ENCODE measurements at regions not wholly inside any gene's neighbourhood (a gene's known extent, or its start where the extent isn't known, plus 50 kb on each side); places are given as distances from the start of the nearest gene placed in this dataset.

GRCh38 chr6:28585335-28585734 is 59.7 kb downstream of the GPX5 start:
- no peak overlapping the region for H2BK120ac ChIP-seq (ENCODE audit: low read depth, low read length)
- WGBS, 2 donors (ENCODE audit: extremely low coverage in 2 of 2, insufficient read length in 2 of 2, insufficient replicate concordance in 1 of 2) = no CpG with 5 or more reads among the region's 1 CpG
- H3K79me1 ChIP-seq (ENCODE audit: low read depth, low read length) = no peaks in the 10 kb centered on the region

GRCh38 chr6:28586324-28586723 is 60.6 kb downstream of the GPX5 start:
- Histone ChIP-seq H3K27ac (replicated peaks; ENCODE audit: low read length) (no peak overlapping the region), H3K4me2 (ENCODE audit: insufficient read depth, low read length, poor library complexity, severe bottlenecking) (peak overlapping the region; percentile 93), H4K91ac (ENCODE audit: low read depth, low read length, poor library complexity) (no peak overlapping the region), H3K9ac (ENCODE audit: low read depth, low read length, poor library complexity) (peak overlapping the region; percentile 38), H3K9me3 (replicated peaks in 1 of 2; ENCODE audit: control insufficient read depth in 2 of 2, insufficient read depth in 1 of 2, low read depth in 1 of 2, low read length in 2 of 2) (no peaks in the 10 kb centered on the region), H2BK5ac (ENCODE audit: low read length) (no peak overlapping the region), H3K36me3 (replicated peaks in 1 of 2; ENCODE audit: control insufficient read depth in 2 of 2, insufficient read depth in 2 of 2, low read length in 2 of 2) (no peaks in the 10 kb centered on the region), H2AK5ac (ENCODE audit: low read depth, low read length) (peak overlapping the region; percentile 32), H3K27me3 (ENCODE audit: control insufficient read depth in 3 of 3, insufficient read depth in 3 of 3, low read depth in 1 of 3, low read length in 3 of 3) (peaks cover 0 to 6% (median 0%) of the 10 kb centered on the region in 3 experiments), H3K4ac (ENCODE audit: low read length) (no peak overlapping the region), H3K4me3 (ENCODE audit: low read length in 2 of 2) (peak overlapping the region; percentile 77 to 88), H3K4me1 (ENCODE audit: control insufficient read depth in 2 of 2, insufficient read depth in 1 of 2, low read depth in 1 of 2, low read length in 2 of 2) (peaks cover 10% of the 10 kb centered on the region in 2 donors), H2BK12ac (ENCODE audit: low read length) (no peak overlapping the region), H2AFZ (ENCODE audit: low read length) (peak overlapping the region; percentile 91), H3K18ac (ENCODE audit: low read length) (no peak overlapping the region), H3K23ac (ENCODE audit: low read depth, low read length, poor library complexity) (no peak overlapping the region), H4K8ac (ENCODE audit: low read depth, low read length) (no peak overlapping the region), H3K79me1 (ENCODE audit: low read depth, low read length) (no peaks in the 10 kb centered on the region), H3K14ac (ENCODE audit: low read length) (no peak overlapping the region), H2BK120ac (ENCODE audit: low read depth, low read length) (no peak overlapping the region), H2BK15ac (ENCODE audit: low read length) (no peak overlapping the region)
- no CpG with 5 or more reads among the region's 7 CpGs for WGBS, 2 donors (ENCODE audit: extremely low coverage in 2 of 2, insufficient read length in 2 of 2, insufficient replicate concordance in 1 of 2)
- no peak for DNase-seq (ENCODE audit: low spot score)

More at GRCh38 chr6:28585335-28585734, 59.7 kb downstream of the GPX5 start:
- Histone ChIP-seq H2BK15ac (ENCODE audit: low read length) (no peak overlapping the region), H3K4ac (ENCODE audit: low read length) (no peak overlapping the region), H3K9ac (ENCODE audit: low read depth, low read length, poor library complexity) (no peak overlapping the region), H3K4me1 (ENCODE audit: control insufficient read depth in 2 of 2, insufficient read depth in 1 of 2, low read depth in 1 of 2, low read length in 2 of 2) (peaks cover 10% of the 10 kb centered on the region in 2 donors), H3K23ac (ENCODE audit: low read depth, low read length, poor library complexity) (no peak overlapping the region), H3K27me3 (ENCODE audit: control insufficient read depth in 3 of 3, insufficient read depth in 3 of 3, low read depth in 1 of 3, low read length in 3 of 3) (no peaks in the 10 kb centered on the region), H4K8ac (ENCODE audit: low read depth, low read length) (no peak overlapping the region), H2BK12ac (ENCODE audit: low read length) (no peak overlapping the region), H2BK5ac (ENCODE audit: low read length) (no peak overlapping the region), H4K91ac (ENCODE audit: low read depth, low read length, poor library complexity) (no peak overlapping the region), H3K18ac (ENCODE audit: low read length) (no peak overlapping the region), H3K4me3 (ENCODE audit: low read length in 2 of 2) (no peak overlapping the region), H3K27ac (replicated peaks; ENCODE audit: low read length) (no peak overlapping the region), H3K14ac (ENCODE audit: low read length) (no peak overlapping the region), H3K36me3 (replicated peaks in 1 of 2; ENCODE audit: control insufficient read depth in 2 of 2, insufficient read depth in 2 of 2, low read length in 2 of 2) (no peaks in the 10 kb centered on the region), H3K4me2 (ENCODE audit: insufficient read depth, low read length, poor library complexity, severe bottlenecking) (no peak overlapping the region), H2AK5ac (ENCODE audit: low read depth, low read length) (no peak overlapping the region), H3K9me3 (replicated peaks in 1 of 2; ENCODE audit: control insufficient read depth in 2 of 2, insufficient read depth in 1 of 2, low read depth in 1 of 2, low read length in 2 of 2) (no peaks in the 10 kb centered on the region), H2AFZ (ENCODE audit: low read length) (no peak overlapping the region)
- DNase-seq (ENCODE audit: low spot score) = no peak

GRCh38 chr6:28586962-28587745 is 61.5 kb downstream of the GPX5 start:
- DNase-seq (ENCODE audit: low spot score) = no peak

GRCh38 chr6:28587746-28588075 is 62.0 kb downstream of the GPX5 start:
- peaks cover 10% of the 10 kb centered on the region in 2 donors for H3K4me1 ChIP-seq (ENCODE audit: control insufficient read depth in 2 of 2, insufficient read depth in 1 of 2, low read depth in 1 of 2, low read length in 2 of 2)
- H3K4me2 ChIP-seq (ENCODE audit: insufficient read depth, low read length, poor library complexity, severe bottlenecking) = peak overlapping the region; percentile 54
- H4K8ac ChIP-seq (ENCODE audit: low read depth, low read length) = no peak overlapping the region
- no peak overlapping the region for H4K91ac ChIP-seq (ENCODE audit: low read depth, low read length, poor library complexity)
- H3K27me3 ChIP-seq (ENCODE audit: control insufficient read depth in 3 of 3, insufficient read depth in 3 of 3, low read depth in 1 of 3, low read length in 3 of 3) = peaks cover 0 to 8% (median 0%) of the 10 kb centered on the region in 3 experiments
- H3K23ac ChIP-seq (ENCODE audit: low read depth, low read length, poor library complexity) = no peak overlapping the region
- no peak overlapping the region for H3K18ac ChIP-seq (ENCODE audit: low read length)
- H3K4ac ChIP-seq (ENCODE audit: low read length) = no peak overlapping the region
- H3K14ac ChIP-seq (ENCODE audit: low read length) = no peak overlapping the region
- no peak overlapping the region for H3K9ac ChIP-seq (ENCODE audit: low read depth, low read length, poor library complexity)
- H3K36me3 ChIP-seq (replicated peaks in 1 of 2; ENCODE audit: control insufficient read depth in 2 of 2, insufficient read depth in 2 of 2, low read length in 2 of 2) = no peaks in the 10 kb centered on the region
- no peaks in the 10 kb centered on the region for H3K79me1 ChIP-seq (ENCODE audit: low read depth, low read length)
- H2AFZ ChIP-seq (ENCODE audit: low read length) = peak overlapping the region; percentile 91
- H2AK5ac ChIP-seq (ENCODE audit: low read depth, low read length) = no peak overlapping the region
- peak overlapping the region; percentile 77 to 88 for H3K4me3 ChIP-seq (ENCODE audit: low read length in 2 of 2)
- H2BK12ac ChIP-seq (ENCODE audit: low read length) = no peak overlapping the region
- no peak overlapping the region for H2BK15ac ChIP-seq (ENCODE audit: low read length)
- H2BK120ac ChIP-seq (ENCODE audit: low read depth, low read length) = no peak overlapping the region
- H2BK5ac ChIP-seq (ENCODE audit: low read length) = no peak overlapping the region
- no CpG with 5 or more reads among the region's 8 CpGs for WGBS, 2 donors (ENCODE audit: extremely low coverage in 2 of 2, insufficient read length in 2 of 2, insufficient replicate concordance in 1 of 2)
- no peak for DNase-seq (ENCODE audit: low spot score)
- H3K27ac ChIP-seq (replicated peaks; ENCODE audit: low read length) = peak overlapping the region; percentile 31
- no peaks in the 10 kb centered on the region for H3K9me3 ChIP-seq (replicated peaks in 1 of 2; ENCODE audit: control insufficient read depth in 2 of 2, insufficient read depth in 1 of 2, low read depth in 1 of 2, low read length in 2 of 2)

More at GRCh38 chr6:28586962-28587745, 61.5 kb downstream of the GPX5 start:
- no peaks in the 10 kb centered on the region for H3K9me3 ChIP-seq (replicated peaks in 1 of 2; ENCODE audit: control insufficient read depth in 2 of 2, insufficient read depth in 1 of 2, low read depth in 1 of 2, low read length in 2 of 2)
- H3K23ac ChIP-seq (ENCODE audit: low read depth, low read length, poor library complexity) = peak overlapping the region; percentile 45
- peak overlapping the region; percentile 93 for H3K4me2 ChIP-seq (ENCODE audit: insufficient read depth, low read length, poor library complexity, severe bottlenecking)
- H2AFZ ChIP-seq (ENCODE audit: low read length) = peak overlapping the region; percentile 91
- no peak overlapping the region for H3K4ac ChIP-seq (ENCODE audit: low read length)
- H3K36me3 ChIP-seq (replicated peaks in 1 of 2; ENCODE audit: control insufficient read depth in 2 of 2, insufficient read depth in 2 of 2, low read length in 2 of 2) = no peaks in the 10 kb centered on the region
- peak overlapping the region; percentile 78 for H3K18ac ChIP-seq (ENCODE audit: low read length)
- no peak overlapping the region for H3K14ac ChIP-seq (ENCODE audit: low read length)
- H4K91ac ChIP-seq (ENCODE audit: low read depth, low read length, poor library complexity) = no peak overlapping the region
- H2BK5ac ChIP-seq (ENCODE audit: low read length) = no peak overlapping the region
- peak overlapping the region; percentile 77 to 88 for H3K4me3 ChIP-seq (ENCODE audit: low read length in 2 of 2)
- no peak overlapping the region for H2BK120ac ChIP-seq (ENCODE audit: low read depth, low read length)
- H3K4me1 ChIP-seq (ENCODE audit: control insufficient read depth in 2 of 2, insufficient read depth in 1 of 2, low read depth in 1 of 2, low read length in 2 of 2) = peaks cover 10% of the 10 kb centered on the region in 2 donors
- no peak overlapping the region for H2BK12ac ChIP-seq (ENCODE audit: low read length)
- no peak overlapping the region for H4K8ac ChIP-seq (ENCODE audit: low read depth, low read length)
- no peak overlapping the region for H2AK5ac ChIP-seq (ENCODE audit: low read depth, low read length)
- H2BK15ac ChIP-seq (ENCODE audit: low read length) = no peak overlapping the region
- no CpG with 5 or more reads among the region's 42 CpGs for WGBS, 2 donors (ENCODE audit: extremely low coverage in 2 of 2, insufficient read length in 2 of 2, insufficient replicate concordance in 1 of 2)
- peaks cover 0 to 8% (median 0%) of the 10 kb centered on the region in 3 experiments for H3K27me3 ChIP-seq (ENCODE audit: control insufficient read depth in 3 of 3, insufficient read depth in 3 of 3, low read depth in 1 of 3, low read length in 3 of 3)
- no peaks in the 10 kb centered on the region for H3K79me1 ChIP-seq (ENCODE audit: low read depth, low read length)
- peak overlapping the region; percentile 67 for H3K27ac ChIP-seq (replicated peaks; ENCODE audit: low read length)
- peak overlapping the region; percentile 93 for H3K9ac ChIP-seq (ENCODE audit: low read depth, low read length, poor library complexity)

Measured in neuronal stem cell (in vitro differentiated cells).